Thymus (tissue), 11 donors: ENCODE measurements at regions not wholly inside any gene's neighbourhood (a gene's known extent, or its start where the extent isn't known, plus 50 kb on each side); places are given as distances from the start of the nearest gene placed in this dataset.
"Not testable (repeated sequence)": the region's sequence is repeated elsewhere in the genome, so short reads cannot be mapped to it uniquely, and the experiment has no call there.

Source experiments
- DNase-seq, 9 donors: peaks; one replicate each; pipeline ENCODE4 v3.0.0-alpha.2; 2013; ENCODE audit warnings: low spot score in 9 of 9, low read depth in 6 of 9, missing footprints in 1 of 9
- H3K27ac ChIP-seq, 2 donors: one replicate each; pipeline ENCODE4 v1.5.1; 2013; ENCODE audit warnings: control low read depth in 1 of 2, low read depth in 1 of 2, low read length in 1 of 2, mild to moderate bottlenecking in 1 of 2, moderate library complexity in 1 of 2
- H3K27me3 ChIP-seq, 2 donors: one replicate each; pipeline ENCODE4 v1.5.1; 2013; ENCODE audit warnings: low read length in 1 of 2; ENCODE audit not compliant: control insufficient read depth in 2 of 2, insufficient read depth in 1 of 2
- H3K36me3 ChIP-seq, 2 donors: one replicate each; pipeline ENCODE4 v1.5.1; 2013; ENCODE audit warnings: low read length in 1 of 2, mild to moderate bottlenecking in 1 of 2, moderate library complexity in 1 of 2; ENCODE audit not compliant: control insufficient read depth in 2 of 2, insufficient read depth in 2 of 2
- H3K4me1 ChIP-seq, 2 donors: one replicate each; pipeline ENCODE4 v1.5.1; 2013; ENCODE audit warnings: low read length in 2 of 2; ENCODE audit not compliant: control insufficient read depth in 2 of 2, insufficient read depth in 2 of 2
- H3K4me3 ChIP-seq, 2 donors: one replicate each; pipeline ENCODE4 v1.5.1; 2013; ENCODE audit warnings: low read length in 2 of 2, control low read depth in 1 of 2, mild to moderate bottlenecking in 1 of 2
- H3K9me3 ChIP-seq, 2 donors: one replicate each; pipeline ENCODE4 v1.5.1; 2013; ENCODE audit warnings: low read length in 1 of 2, mild to moderate bottlenecking in 1 of 2; ENCODE audit not compliant: control insufficient read depth in 2 of 2, insufficient read depth in 1 of 2
- WGBS: extraction: QIAGEN DNeasy Blood & Tissue Kit; methylation state at CpG from one replicate; pipeline ENCODE4 v1.1.7; 2013; 5-methylcytosine and 5-hydroxymethylcytosine counted together
- donor health status: healthy.

DNA sequence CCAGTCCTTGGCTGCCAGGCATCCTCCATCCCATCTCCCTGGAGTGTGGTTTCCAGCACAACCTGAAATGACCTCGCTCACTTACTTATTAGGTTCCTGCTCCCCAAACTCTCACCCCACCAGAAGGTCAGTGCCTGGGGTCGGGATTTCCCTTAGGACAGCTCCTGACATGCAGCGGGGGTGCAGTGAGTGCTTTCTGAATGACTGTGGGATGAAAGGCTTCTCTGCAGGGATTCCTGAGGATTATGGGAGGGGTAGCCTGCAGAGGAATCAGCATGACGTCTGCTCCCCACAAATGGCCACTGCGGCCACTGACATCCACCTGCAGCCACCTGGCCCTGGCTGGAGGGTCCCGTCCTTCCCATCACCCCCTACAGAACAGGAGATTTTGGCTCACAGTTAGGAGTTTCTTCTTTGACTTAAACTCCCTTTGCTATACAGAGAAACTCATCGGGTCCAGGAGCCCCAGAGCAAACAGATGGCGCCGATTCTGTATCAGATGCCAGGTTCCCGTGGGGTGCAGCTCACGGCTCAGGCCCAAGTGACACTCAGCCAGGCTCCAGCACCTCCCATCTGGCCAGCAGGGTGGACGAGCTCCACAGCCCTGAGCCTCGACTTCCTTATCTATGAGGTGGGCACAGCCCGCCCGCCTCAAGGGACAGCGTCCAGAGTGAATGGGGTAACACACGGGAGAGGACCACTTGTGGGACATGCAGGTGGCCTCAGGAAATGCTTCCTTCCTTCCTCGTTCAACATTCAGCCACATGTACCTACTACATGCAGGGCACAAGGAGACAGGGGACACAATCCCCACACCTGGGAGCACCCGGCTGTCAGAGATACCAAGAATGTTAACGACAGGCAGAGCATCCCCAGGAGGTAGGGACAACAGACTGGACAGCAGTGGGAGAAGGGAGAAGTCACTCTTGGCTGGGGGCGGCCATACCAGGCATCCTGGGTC is 69.8 kb downstream of the RMI2 start:
- H3K9me3 ChIP-seq: peaks cover 0 to 3% of the 10 kb centered on the region in 2 donors
- H3K36me3 ChIP-seq: no peaks in the 10 kb centered on the region
- no peak overlapping the region for H3K27ac ChIP-seq
- 91% methylated on average over 21 of the region's 21 CpGs for WGBS
- H3K4me1 ChIP-seq: no peaks in the 10 kb centered on the region
- H3K4me3 ChIP-seq: no peak overlapping the region
- DNase-seq: no peak
- H3K27me3 ChIP-seq: no peaks in the 10 kb centered on the region

DNA sequence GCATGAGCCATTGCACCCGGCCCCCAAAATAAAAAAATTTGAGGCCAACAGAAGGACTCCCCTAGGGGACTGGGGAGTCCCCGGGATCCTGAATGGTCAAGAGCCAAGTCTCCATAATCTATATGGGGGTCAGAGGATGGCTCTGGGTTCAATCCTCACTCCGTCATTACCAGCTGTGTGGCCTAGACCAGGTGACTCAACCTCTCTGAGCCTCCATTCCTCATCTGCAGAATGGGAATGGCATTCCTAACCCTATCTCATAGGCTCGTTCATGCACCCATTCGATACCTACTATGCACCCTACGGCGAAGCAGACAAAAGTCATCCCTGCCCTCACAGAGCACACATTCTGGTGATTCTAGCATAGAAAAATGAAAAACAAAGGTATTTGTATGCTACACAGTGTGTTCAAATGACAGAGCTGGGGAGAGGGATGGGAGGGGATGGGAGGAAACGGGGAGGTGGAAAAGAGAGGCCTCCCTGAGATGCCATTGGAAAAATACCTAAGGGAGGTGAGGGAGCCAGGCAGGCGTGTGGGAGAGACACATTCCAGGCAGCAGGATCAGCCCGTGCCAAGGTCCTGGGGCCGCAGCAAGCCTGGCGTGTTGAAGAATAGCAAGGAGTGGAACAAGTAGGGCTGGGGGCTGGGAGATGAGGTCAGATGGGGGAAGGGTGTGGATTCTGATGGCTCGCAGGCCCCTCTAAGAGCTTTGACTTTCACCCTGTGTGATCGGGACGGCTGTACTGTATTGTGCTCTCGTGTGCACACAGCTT is 71.2 kb downstream of the RMI2 start:
- H3K4me3 ChIP-seq: no peak overlapping the region
- H3K36me3 ChIP-seq: no peaks in the 10 kb centered on the region
- WGBS: 91% methylated on average over 16 of the region's 16 CpGs
- no peak for DNase-seq
- peaks cover 0 to 3% of the 10 kb centered on the region in 2 donors for H3K9me3 ChIP-seq
- H3K27me3 ChIP-seq: no peaks in the 10 kb centered on the region
- no peak overlapping the region for H3K27ac ChIP-seq
- H3K4me1 ChIP-seq: no peaks in the 10 kb centered on the region

DNA sequence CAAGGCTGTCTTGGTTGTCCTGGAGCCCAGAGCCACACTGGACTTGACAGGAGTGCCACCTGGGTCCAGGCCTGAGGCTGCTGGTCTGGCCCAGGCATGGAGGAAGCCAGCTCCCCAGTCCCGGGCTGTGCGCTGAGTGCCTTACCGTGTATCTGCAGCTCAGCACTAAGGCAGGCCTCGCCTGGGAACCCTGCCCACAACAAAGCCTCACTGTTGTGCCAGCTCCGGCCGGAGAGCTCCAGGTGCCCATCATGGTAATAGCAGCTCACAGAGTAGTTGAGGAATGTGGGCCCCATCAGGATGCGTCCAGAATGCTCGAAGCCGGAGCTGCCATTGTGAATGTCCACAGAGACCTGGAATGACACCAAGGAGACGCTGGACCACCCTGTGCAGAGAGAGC is 72.2 kb downstream of the RMI2 start:
- H3K4me3 ChIP-seq: no peak overlapping the region
- H3K27ac ChIP-seq: no peak overlapping the region
- H3K4me1 ChIP-seq: peaks cover 2% of the 10 kb centered on the region in 2 donors
- H3K36me3 ChIP-seq: no peaks in the 10 kb centered on the region
- peaks cover 0 to 3% of the 10 kb centered on the region in 2 donors for H3K9me3 ChIP-seq
- 84% methylated on average over 10 of the region's 10 CpGs for WGBS
- DNase-seq: no peak
- H3K27me3 ChIP-seq: no peaks in the 10 kb centered on the region

- Histone ChIP-seq H3K36me3 (no peaks in the 10 kb centered on the region), H3K4me3 (no peak overlapping the region), H3K9me3 (peaks cover 0 to 6% of the 10 kb centered on the region in 2 donors), H3K27ac (no peak overlapping the region), H3K4me1 (peaks cover 2 to 12% of the 10 kb centered on the region in 2 donors), H3K27me3 (no peaks in the 10 kb centered on the region)
- DNase-seq: no peak
- 98% methylated on average over 4 of the region's 4 CpGs for WGBS
These were observed 73.2 kb downstream of the RMI2 start for GRCh38 chr16:11418506-11418905.

- WGBS: 99% methylated on average over 4 of the region's 4 CpGs
- not testable (repeated sequence) for H3K36me3 ChIP-seq, H3K27ac ChIP-seq, H3K9me3 ChIP-seq, H3K4me3 ChIP-seq, H3K27me3 ChIP-seq, DNase-seq
- H3K4me1 ChIP-seq: peaks cover 2 to 22% of the 10 kb centered on the region in 2 donors
These were observed 74.8 kb downstream of the RMI2 start for GRCh38 chr16:11420067-11420466.

GRCh38 chr16:11420895-11421294 is 75.6 kb downstream of the RMI2 start:
- H3K27me3 ChIP-seq: no peaks in the 10 kb centered on the region
- peaks cover 0 to 6% of the 10 kb centered on the region in 2 donors for H3K9me3 ChIP-seq
- 99% methylated on average over 3 of the region's 3 CpGs for WGBS
- no peaks in the 10 kb centered on the region for H3K36me3 ChIP-seq
- H3K4me3 ChIP-seq: no peak overlapping the region
- no peak overlapping the region for H3K27ac ChIP-seq
- no peak for DNase-seq
- peaks cover 2 to 22% of the 10 kb centered on the region in 2 donors for H3K4me1 ChIP-seq

- no peak for DNase-seq
- 81% methylated on average over 26 of the region's 26 CpGs for WGBS
- Histone ChIP-seq H3K27me3 (no peaks in the 10 kb centered on the region), H3K4me1 (peaks cover 2 to 22% of the 10 kb centered on the region in 2 donors), H3K27ac (no peak overlapping the region), H3K9me3 (peaks cover 0 to 6% of the 10 kb centered on the region in 2 donors), H3K4me3 (no peak overlapping the region), H3K36me3 (no peaks in the 10 kb centered on the region)
These were observed 77.4 kb downstream of the RMI2 start for GRCh38 chr16:11422381-11423314.

GRCh38 chr16:11423315-11424117 is 78.3 kb downstream of the RMI2 start:
- H3K27ac ChIP-seq: no peak overlapping the region
- WGBS: 47% methylated on average over 24 of the region's 24 CpGs
- DNase-seq: peak in 1 of 9 donors; percentile 20

More at GRCh38 chr16:11423315-11424117, 78.3 kb downstream of the RMI2 start:
- no peak overlapping the region for H3K4me3 ChIP-seq
- H3K27me3 ChIP-seq: no peaks in the 10 kb centered on the region
- H3K36me3 ChIP-seq: no peaks in the 10 kb centered on the region
- H3K4me1 ChIP-seq: peaks cover 2 to 22% of the 10 kb centered on the region in 2 donors
- H3K9me3 ChIP-seq: peaks cover 0 to 6% of the 10 kb centered on the region in 2 donors
